ENCODE measurements at regions not wholly inside any gene's neighbourhood (a gene's known extent, or its start where the extent isn't known, plus 50 kb on each side); places are given as distances from the start of the nearest gene placed in this dataset.

DNA sequence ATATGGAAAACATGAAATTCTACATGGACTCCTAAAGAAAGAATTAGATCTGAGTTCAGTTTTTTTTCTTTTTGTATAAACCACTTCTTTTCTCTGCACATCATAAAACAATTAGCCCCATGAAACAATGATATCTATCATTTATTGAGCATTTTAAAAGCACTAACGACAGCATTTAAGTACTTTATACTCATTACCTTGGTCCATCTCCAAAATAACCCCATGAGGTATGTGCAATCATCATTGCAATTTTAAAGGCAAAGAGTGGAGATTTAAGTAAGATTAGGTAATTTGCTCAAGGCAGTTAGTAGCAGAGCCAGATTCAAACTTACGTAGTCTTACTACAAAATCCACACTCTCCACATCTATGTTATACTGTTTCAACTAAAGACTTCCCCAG is 177.7 kb upstream of the RAG2 start:
- TF ChIP-seq TAF1 (CRISPR knock-in tag; IDR thresholded peaks at IDR 0.05) (no peak), JUNB (CRISPR knock-in tag; IDR thresholded peaks at IDR 0.05; ENCODE audit: borderline replicate concordance) (no peak), RORA (CRISPR knock-in tag; IDR thresholded peaks at IDR 0.05) (no peak), FOXP4 (CRISPR knock-in tag; IDR thresholded peaks at IDR 0.05) (no peak), KLF13 (CRISPR knock-in tag; IDR thresholded peaks at IDR 0.05) (no peak), ZNF260 (CRISPR knock-in tag; IDR thresholded peaks at IDR 0.05; ENCODE audit: borderline replicate concordance, low read depth) (no peak), FOXC1 (CRISPR knock-in tag; IDR thresholded peaks at IDR 0.05; ENCODE audit: borderline replicate concordance) (no peak), ZFP36L2 (CRISPR knock-in tag; IDR thresholded peaks at IDR 0.05) (no peak), ZFP41 (CRISPR knock-in tag; IDR thresholded peaks at IDR 0.05; ENCODE audit: borderline replicate concordance) (no peak), RAD21 (CRISPR knock-in tag; IDR thresholded peaks at IDR 0.05) (no peak), LCORL (IDR thresholded peaks at IDR 0.05) (no peak), LCORL (CRISPR knock-in tag; IDR thresholded peaks at IDR 0.05) (no peak)
- TF ChIP-seq, protein P1, sequence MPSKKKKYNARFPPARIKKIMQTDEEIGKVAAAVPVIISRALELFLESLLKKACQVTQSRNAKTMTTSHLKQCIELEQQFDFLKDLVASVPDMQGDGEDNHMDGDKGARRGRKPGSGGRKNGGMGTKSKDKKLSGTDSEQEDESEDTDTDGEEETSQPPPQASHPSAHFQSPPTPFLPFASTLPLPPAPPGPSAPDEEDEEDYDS (CRISPR knock-in tag; IDR thresholded peaks at IDR 0.05), result no peak
- TF ChIP-seq, protein P2, sequence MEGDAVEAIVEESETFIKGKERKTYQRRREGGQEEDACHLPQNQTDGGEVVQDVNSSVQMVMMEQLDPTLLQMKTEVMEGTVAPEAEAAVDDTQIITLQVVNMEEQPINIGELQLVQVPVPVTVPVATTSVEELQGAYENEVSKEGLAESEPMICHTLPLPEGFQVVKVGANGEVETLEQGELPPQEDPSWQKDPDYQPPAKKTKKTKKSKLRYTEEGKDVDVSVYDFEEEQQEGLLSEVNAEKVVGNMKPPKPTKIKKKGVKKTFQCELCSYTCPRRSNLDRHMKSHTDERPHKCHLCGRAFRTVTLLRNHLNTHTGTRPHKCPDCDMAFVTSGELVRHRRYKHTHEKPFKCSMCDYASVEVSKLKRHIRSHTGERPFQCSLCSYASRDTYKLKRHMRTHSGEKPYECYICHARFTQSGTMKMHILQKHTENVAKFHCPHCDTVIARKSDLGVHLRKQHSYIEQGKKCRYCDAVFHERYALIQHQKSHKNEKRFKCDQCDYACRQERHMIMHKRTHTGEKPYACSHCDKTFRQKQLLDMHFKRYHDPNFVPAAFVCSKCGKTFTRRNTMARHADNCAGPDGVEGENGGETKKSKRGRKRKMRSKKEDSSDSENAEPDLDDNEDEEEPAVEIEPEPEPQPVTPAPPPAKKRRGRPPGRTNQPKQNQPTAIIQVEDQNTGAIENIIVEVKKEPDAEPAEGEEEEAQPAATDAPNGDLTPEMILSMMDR (CRISPR knock-in tag; IDR thresholded peaks at IDR 0.05), result no peak

All from HepG2 (cell line).